ENCODE measurements at regions not wholly inside any gene's neighbourhood (a gene's known extent, or its start where the extent isn't known, plus 50 kb on each side); places are given as distances from the start of the nearest gene placed in this dataset.

- no peaks in the 10 kb centered on the region for H3K27me3 ChIP-seq (replicated peaks; ENCODE audit: insufficient read depth, low read depth, low read length, poor library complexity)
- H3K4me3 ChIP-seq (ENCODE audit: low read depth, low read length, poor library complexity, severe bottlenecking): no peak overlapping the region
- no peaks in the 10 kb centered on the region for H3K36me3 ChIP-seq (ENCODE audit: insufficient read depth, low read length, poor library complexity, severe bottlenecking)
- intact Hi-C loops (cut with micrococcal nuclease; ENCODE audit: unreplicated experiment): no loop called here
- POLR2A ChIA-PET (ENCODE audit: low non-redundant PET): interaction anchor here (0.7 kb wide), 1 partner anchor 24 kb away, joined by 6 read pairs; no protein-coding TSS in a partner anchor
- no peaks in the 10 kb centered on the region for H3K9me3 ChIP-seq (ENCODE audit: low read depth, low read length, poor library complexity, severe bottlenecking)
- no TSS peak for BruUV-seq (replicated peaks)
- TF ChIP-seq CTCF (conservative IDR thresholded peaks at IDR 0.05; ENCODE audit: low read depth, low read length) (no peak), EZH2 (IDR thresholded peaks at IDR 0.05; ENCODE audit: borderline replicate concordance, low read depth, low read length, poor library complexity, severe bottlenecking) (no peak)
- no peak for DNase-seq (ENCODE audit: low spot score)
- H3K4me1 ChIP-seq (ENCODE audit: insufficient read depth, low read length, poor library complexity, severe bottlenecking): no peaks in the 10 kb centered on the region
- CTCF ChIA-PET: no interaction called here
- H3K27ac ChIP-seq (ENCODE audit: low read depth, low read length, poor library complexity, severe bottlenecking): no peak overlapping the region
These were observed 80.4 kb upstream of the DIO3 start for GRCh38 chr14:101480747-101481530.

GRCh38 chr14:101481557-101481956 is 79.7 kb upstream of the DIO3 start:
- intact Hi-C loops (cut with micrococcal nuclease; ENCODE audit: unreplicated experiment): no loop called here
- no peaks in the 10 kb centered on the region for H3K27me3 ChIP-seq (replicated peaks; ENCODE audit: insufficient read depth, low read depth, low read length, poor library complexity)
- POLR2A ChIA-PET (ENCODE audit: low non-redundant PET): no interaction called here
- CTCF ChIA-PET: no interaction called here
- DNase-seq (ENCODE audit: low spot score): no peak
- TF ChIP-seq EZH2 (IDR thresholded peaks at IDR 0.05; ENCODE audit: borderline replicate concordance, low read depth, low read length, poor library complexity, severe bottlenecking) (no peak), CTCF (conservative IDR thresholded peaks at IDR 0.05; ENCODE audit: low read depth, low read length) (no peak)
- no peaks in the 10 kb centered on the region for H3K4me1 ChIP-seq (ENCODE audit: insufficient read depth, low read length, poor library complexity, severe bottlenecking)
- BruUV-seq (replicated peaks): no TSS peak
- H3K9me3 ChIP-seq (ENCODE audit: low read depth, low read length, poor library complexity, severe bottlenecking): no peaks in the 10 kb centered on the region
- no peaks in the 10 kb centered on the region for H3K36me3 ChIP-seq (ENCODE audit: insufficient read depth, low read length, poor library complexity, severe bottlenecking)
- H3K27ac ChIP-seq (ENCODE audit: low read depth, low read length, poor library complexity, severe bottlenecking): no peak overlapping the region
- no peak overlapping the region for H3K4me3 ChIP-seq (ENCODE audit: low read depth, low read length, poor library complexity, severe bottlenecking)

- BruUV-seq (replicated peaks): no TSS peak
- POLR2A ChIA-PET (ENCODE audit: low non-redundant PET): no interaction called here
- DNase-seq (ENCODE audit: low spot score): no peak
- no peaks in the 10 kb centered on the region for H3K9me3 ChIP-seq (ENCODE audit: low read depth, low read length, poor library complexity, severe bottlenecking)
- CTCF ChIA-PET: no interaction called here
- no peak overlapping the region for H3K4me3 ChIP-seq (ENCODE audit: low read depth, low read length, poor library complexity, severe bottlenecking)
- no peak for TF ChIP-seq EZH2 (IDR thresholded peaks at IDR 0.05; ENCODE audit: borderline replicate concordance, low read depth, low read length, poor library complexity, severe bottlenecking)
- no peak for TF ChIP-seq CTCF (conservative IDR thresholded peaks at IDR 0.05; ENCODE audit: low read depth, low read length)
- intact Hi-C loops (cut with micrococcal nuclease; ENCODE audit: unreplicated experiment): no loop called here
- no peaks in the 10 kb centered on the region for H3K4me1 ChIP-seq (ENCODE audit: insufficient read depth, low read length, poor library complexity, severe bottlenecking)
- H3K36me3 ChIP-seq (ENCODE audit: insufficient read depth, low read length, poor library complexity, severe bottlenecking): no peaks in the 10 kb centered on the region
- no peaks in the 10 kb centered on the region for H3K27me3 ChIP-seq (replicated peaks; ENCODE audit: insufficient read depth, low read depth, low read length, poor library complexity)
- no peak overlapping the region for H3K27ac ChIP-seq (ENCODE audit: low read depth, low read length, poor library complexity, severe bottlenecking)
These were observed 79.2 kb upstream of the DIO3 start for GRCh38 chr14:101482066-101482465.

All from A673 (cell line).